HepG2 (cell line): ENCODE measurements at regions not wholly inside any gene's neighbourhood (a gene's known extent, or its start where the extent isn't known, plus 50 kb on each side); places are given as distances from the start of the nearest gene placed in this dataset.

ENCODE experiments used
- ATAC-seq: fragments of 200-7000 bp; cut with Tn5 transposase; 3 replicates; pipeline ENCODE4 v1.9.1; 2020; ENCODE audit warnings: mild to moderate bottlenecking, moderate library complexity
- BruUV-seq: library from RNA; stranded (reverse); fragments of 400-500 nt; replicated peaks from 2 replicates; lab custom pipeline; 2021; lab: Mats Ljungman, UMichigan
- CTCF ChIA-PET: fragments of 300-600 bp; formaldehyde crosslinking; extraction: SDS; loops from one replicate; lab custom pipeline; 2021; ENCODE audit warnings: low total read pairs, inconsistent platforms, low intra/inter-chr PET ratio; lab: Yijun Ruan, JAX
- POLR2A ChIA-PET: fragments of 350-600 bp; sonication (Branson Sonifier 250); formaldehyde crosslinking; loops from one replicate; lab custom pipeline; 2020; ENCODE audit warnings: antibody characterized with exemption, inconsistent platforms; lab: Yijun Ruan, JAX
- DNase-seq: peaks from one replicate; pipeline ENCODE4 v3.0.0-alpha.2; 2015; ENCODE audit warnings: low spot score
- FAIRE-seq: peaks from 3 replicates; lab custom pipeline; 2011; peaks lifted over from hg19 to GRCh38; lab: Jason Lieb, UNC
- H2AFZ ChIP-seq: one replicate; pipeline ENCODE4 v1.6.1; 2011; ENCODE audit warnings: low read length, inconsistent platforms
- H3K27ac ChIP-seq: fragments of 300-600 bp; 3 replicates; pipeline ENCODE4 v1.8.0; 2011; ENCODE audit warnings: mixed run types, mild to moderate bottlenecking, mixed read lengths, low read length, inconsistent platforms; ENCODE audit not compliant: insufficient read depth; ENCODE audit errors: extremely low read length
- H3K27me3 ChIP-seq, 2 experiments: fragments of 200-600 bp in 1 of 2; 2 replicates in 1 of 2; 3 replicates in 1 of 2; pipeline versions ENCODE4 v1.6.0 to v1.8.0; 2011; ENCODE audit warnings: low read length in 2 of 2, mild to moderate bottlenecking in 2 of 2, moderate library complexity in 2 of 2, inconsistent platforms in 1 of 2; ENCODE audit not compliant: insufficient read depth in 2 of 2, control insufficient read depth in 1 of 2
- H3K36me3 ChIP-seq, 2 experiments: fragments of 200-600 bp in 1 of 2; replicated peaks in 1 of 2; 2 replicates in 1 of 2; 3 replicates in 1 of 2; pipeline versions ENCODE4 v1.5.1 to v1.8.0; 2011; ENCODE audit warnings: low read length in 2 of 2, inconsistent platforms in 1 of 2; ENCODE audit not compliant: insufficient read depth in 2 of 2, control insufficient read depth in 1 of 2
- H3K4me1 ChIP-seq: 2 replicates; pipeline ENCODE4 v1.5.1; 2012; ENCODE audit warnings: low read length, inconsistent platforms; ENCODE audit not compliant: insufficient read depth
- H3K4me2 ChIP-seq: 2 replicates; pipeline ENCODE4 v1.6.0; 2011; ENCODE audit warnings: low read depth, low read length, inconsistent platforms
- H3K4me3 ChIP-seq, 3 experiments: fragments of 200-600 bp in 1 of 3; sonication (generic), shearing (Covaris generic) in 1 of 3; replicated peaks in 1 of 3; 2 replicates each; pipeline ENCODE4 v1.5.1; 2011 to 2016; ENCODE audit warnings: low read length in 3 of 3, inconsistent platforms in 2 of 3, low read depth in 2 of 3, mild to moderate bottlenecking in 2 of 3, control low read depth in 1 of 3, mixed read lengths in 1 of 3; ENCODE audit not compliant: insufficient read depth in 1 of 3
- H3K79me2 ChIP-seq: one replicate; pipeline ENCODE4 v1.6.1; 2011; ENCODE audit warnings: low read length, inconsistent platforms; ENCODE audit not compliant: insufficient read depth
- H3K9ac ChIP-seq: 2 replicates; pipeline ENCODE4 v1.6.0; 2011; ENCODE audit warnings: mild to moderate bottlenecking, low read depth, low read length, inconsistent platforms; ENCODE audit not compliant: insufficient read depth
- H3K9me3 ChIP-seq: 2 replicates; pipeline ENCODE4 v1.5.1; 2012; ENCODE audit warnings: mild to moderate bottlenecking, low read length
- H4K20me1 ChIP-seq: 2 replicates; pipeline ENCODE4 v1.6.0; 2011; ENCODE audit warnings: inconsistent platforms, mild to moderate bottlenecking, low read length, moderate library complexity; ENCODE audit not compliant: insufficient read depth
- ARNTL ChIP-seq: sonication (generic); formaldehyde crosslinking; IDR thresholded peaks from 2 replicates; pipeline ENCODE4 v1.4.0; 2020; ENCODE audit warnings: mild to moderate bottlenecking, missing genetic modification reagents
- E2F1 ChIP-seq: sonication (generic); formaldehyde crosslinking; IDR thresholded peaks from 2 replicates; pipeline ENCODE4 v1.5.0; 2020; ENCODE audit warnings: missing genetic modification reagents
- FOXM1 ChIP-seq: sonication (generic); formaldehyde crosslinking; IDR thresholded peaks from 2 replicates; pipeline ENCODE4 v1.5.0; 2020; ENCODE audit warnings: missing genetic modification reagents
- KAT8 ChIP-seq: IDR thresholded peaks from 2 replicates; pipeline ENCODE4 v1.6.1; 2016; ENCODE audit warnings: missing genetic modification reagents, missing compliant biosample characterization
- NFKBIZ ChIP-seq: IDR thresholded peaks from 2 replicates; pipeline ENCODE4 v1.6.1; 2018; ENCODE audit warnings: missing genetic modification reagents, missing compliant biosample characterization
- ZBTB26 ChIP-seq: IDR thresholded peaks from 2 replicates; pipeline ENCODE4 v1.6.1; 2016; ENCODE audit warnings: missing compliant biosample characterization, missing genetic modification reagents, borderline replicate concordance
- ZBTB49 ChIP-seq: sonication (generic); formaldehyde crosslinking; IDR thresholded peaks from 2 replicates; pipeline ENCODE4 v1.4.0; 2020; ENCODE audit warnings: missing genetic modification reagents, borderline replicate concordance
- ZBTB8A ChIP-seq: sonication (generic); formaldehyde crosslinking; IDR thresholded peaks from 2 replicates; pipeline ENCODE4 v1.4.0; 2020; ENCODE audit warnings: mild to moderate bottlenecking, low read depth, missing genetic modification reagents, borderline replicate concordance
- ZKSCAN8 ChIP-seq: IDR thresholded peaks from 2 replicates; pipeline ENCODE4 v1.6.1; 2016; ENCODE audit warnings: borderline replicate concordance, missing genetic modification reagents, missing compliant biosample characterization
- ZNF296 ChIP-seq: sonication (generic); formaldehyde crosslinking; conservative IDR thresholded peaks from 2 replicates; pipeline ENCODE4 v1.5.0; 2020; ENCODE audit warnings: mild to moderate bottlenecking, missing genetic modification reagents
- ZNF543 ChIP-seq: sonication (generic); formaldehyde crosslinking; IDR thresholded peaks from 2 replicates; pipeline ENCODE4 v1.4.0; 2020; ENCODE audit warnings: mild to moderate bottlenecking, missing genetic modification reagents
- ZNF607 ChIP-seq: sonication (generic); formaldehyde crosslinking; IDR thresholded peaks from 2 replicates; pipeline ENCODE4 v1.5.1; 2020; ENCODE audit warnings: missing genetic modification reagents, mild to moderate bottlenecking, borderline replicate concordance
- ZNF614 ChIP-seq: IDR thresholded peaks from 2 replicates; pipeline ENCODE4 v1.6.1; 2018; ENCODE audit warnings: missing biosample characterization, missing genetic modification reagents, inconsistent platforms, borderline replicate concordance
- WGBS: methylation state at CpG from one replicate; pipeline ENCODE4 v1.1.6; 2017; ENCODE audit warnings: low lambda C conversion rate; 5-methylcytosine and 5-hydroxymethylcytosine counted together
- in situ Hi-C: cut with HindIII; loops from 2 replicates; pipeline ENCODE4 v1.10.0; 2017; ENCODE audit warnings: low pct_unique_long_range_greater_than_20kb; ENCODE audit not compliant: extremely low pct_ligation_motif_present
- intact Hi-C: fragments of 100-400 bp; cut with micrococcal nuclease; formaldehyde crosslinking; loops from one replicate; pipeline ENCODE4 v1.10.0; 2022; ENCODE audit not compliant: unreplicated experiment

- H3K4me1 ChIP-seq = peaks cover 6% of the 10 kb centered on the region; the same call in 1 of the 2 replicates
- intact Hi-C loops (no loop called here), in situ Hi-C loops (no loop called here)
- CTCF ChIA-PET = no interaction called here
- FAIRE-seq (no peak), DNase-seq (no peak), ATAC-seq (no peak)
- no peak overlapping the region for H2AFZ ChIP-seq
- no peaks in the 10 kb centered on the region for H4K20me1 ChIP-seq
- H3K9me3 ChIP-seq = no peaks in the 10 kb centered on the region
- no peak overlapping the region for H3K27ac ChIP-seq
- WGBS = 7% methylated on average over 3 of the region's 3 CpGs
- H3K36me3 ChIP-seq = no peaks in the 10 kb centered on the region
- POLR2A ChIA-PET = no interaction called here
- no peak overlapping the region for H3K4me3 ChIP-seq
- no peak overlapping the region for H3K4me2 ChIP-seq
- no peak overlapping the region for H3K9ac ChIP-seq
- no peaks in the 10 kb centered on the region; a peak in 1 of 5 replicates for H3K27me3 ChIP-seq
- no TSS peak for BruUV-seq
- H3K79me2 ChIP-seq = no peaks in the 10 kb centered on the region
- TF ChIP-seq ZBTB8A (CRISPR knock-in tag) (no peak), ZNF614 (CRISPR knock-in tag) (no peak), ZNF607 (no peak), ARNTL (CRISPR knock-in tag) (no peak), KAT8 (no peak), ZBTB26 (no peak), ZNF296 (CRISPR knock-in tag) (no peak), E2F1 (CRISPR knock-in tag) (no peak), ZKSCAN8 (CRISPR knock-in tag) (no peak), FOXM1 (CRISPR knock-in tag) (no peak), NFKBIZ (CRISPR knock-in tag) (no peak), ZBTB49 (no peak), ZNF543 (CRISPR knock-in tag) (no peak)
Measured at GRCh38 chr1:5341471-5341870, 650.8 kb downstream of the NPHP4 start.
